WTC11 (cell line): ENCODE measurements at regions not wholly inside any gene's neighbourhood (a gene's known extent, or its start where the extent isn't known, plus 50 kb on each side); places are given as distances from the start of the nearest gene placed in this dataset.

Source experiments
- ATAC-seq: fragments of 200-7000 bp; cut with Tn5 transposase; 2 replicates; pipeline ENCODE4 v1.10.0; 2021; ENCODE audit warnings: mild to moderate bottlenecking, moderate library complexity
- CTCF ChIA-PET: fragments of 300-600 bp; sonication (Branson Sonifier 250); formaldehyde crosslinking; loops from one replicate; lab custom pipeline; 2021; ENCODE audit warnings: antibody characterized with exemption; lab: Charles Lee
- POLR2A ChIA-PET: fragments of 350-600 bp; sonication (Branson Sonifier 250); formaldehyde crosslinking; loops from one replicate; lab custom pipeline; 2021; ENCODE audit warnings: antibody characterized with exemption; lab: Charles Lee
- DNase-seq: peaks from one replicate; pipeline ENCODE4 v3.0.0; 2021; ENCODE audit warnings: low spot score
- H3K27ac Mint-ChIP-seq: 2 replicates; pipeline ENCODE4 v1.8.0; 2021; ENCODE audit warnings: mixed read lengths
- H3K27me3 Mint-ChIP-seq: 2 replicates; pipeline ENCODE4 v1.8.0; 2021; ENCODE audit warnings: low read depth, mild to moderate bottlenecking, moderate library complexity, mixed read lengths
- H3K36me3 Mint-ChIP-seq: 2 replicates; pipeline ENCODE4 v1.8.0; 2021; ENCODE audit warnings: mixed read lengths
- H3K4me1 Mint-ChIP-seq: 2 replicates; pipeline ENCODE4 v1.8.0; 2022; ENCODE audit warnings: mixed read lengths
- H3K4me3 Mint-ChIP-seq: 2 replicates; pipeline ENCODE4 v1.8.0; 2021; ENCODE audit warnings: mild to moderate bottlenecking, moderate library complexity, mixed read lengths
- H3K9me3 Mint-ChIP-seq: 2 replicates; pipeline ENCODE4 v1.8.0; 2021; ENCODE audit warnings: mixed read lengths
- CBFB ChIP-seq: sonication (generic); formaldehyde crosslinking; IDR thresholded peaks from 2 replicates; pipeline ENCODE4 v1.8.1; 2022; ENCODE audit warnings: mild to moderate bottlenecking, low read depth, missing genetic modification reagents
- ESRRA ChIP-seq: sonication (generic); formaldehyde crosslinking; IDR thresholded peaks from 2 replicates; pipeline ENCODE4 v1.8.1; 2022; ENCODE audit warnings: mild to moderate bottlenecking, missing genetic modification reagents, borderline replicate concordance
- GABPB1 ChIP-seq: sonication (generic); formaldehyde crosslinking; IDR thresholded peaks from 2 replicates; pipeline ENCODE4 v1.8.1; 2023; ENCODE audit warnings: mild to moderate bottlenecking, missing genetic modification reagents
- GTF2I ChIP-seq: fragments of 250-450 bp; sonication (Bioruptor Pico); conservative IDR thresholded peaks from 2 replicates; pipeline ENCODE4 v1.4.0; 2021; ENCODE audit warnings: mild to moderate bottlenecking
- HMGA2 ChIP-seq: fragments of 250-450 bp; sonication (Bioruptor Pico); IDR thresholded peaks from 2 replicates; pipeline ENCODE4 v1.4.0; 2021; ENCODE audit warnings: mild to moderate bottlenecking, moderate library complexity
- IRF2 ChIP-seq: sonication (generic); formaldehyde crosslinking; IDR thresholded peaks from 2 replicates; pipeline ENCODE4 v1.8.0; 2022; ENCODE audit warnings: low read depth, missing genetic modification reagents, borderline replicate concordance
- JUN ChIP-seq: sonication (generic); formaldehyde crosslinking; IDR thresholded peaks from 2 replicates; pipeline ENCODE4 v1.8.0; 2023; ENCODE audit warnings: mild to moderate bottlenecking, missing genetic modification reagents
- RELA ChIP-seq: sonication (generic); formaldehyde crosslinking; IDR thresholded peaks from 2 replicates; pipeline ENCODE4 v1.8.1; 2022; ENCODE audit warnings: missing genetic modification reagents, mild to moderate bottlenecking, borderline replicate concordance
- SMAD3 ChIP-seq: sonication (generic); formaldehyde crosslinking; IDR thresholded peaks from 2 replicates; pipeline ENCODE4 v1.8.0; 2022; ENCODE audit warnings: missing genetic modification reagents, mild to moderate bottlenecking, borderline replicate concordance
- ZNF232 ChIP-seq: sonication (generic); formaldehyde crosslinking; IDR thresholded peaks from 2 replicates; pipeline ENCODE4 v1.8.0; 2022; ENCODE audit warnings: mild to moderate bottlenecking, missing genetic modification reagents
- ZNF317 ChIP-seq: sonication (generic); formaldehyde crosslinking; IDR thresholded peaks from 2 replicates; pipeline ENCODE4 v1.8.1; 2023; ENCODE audit warnings: low read depth, mild to moderate bottlenecking, moderate library complexity, missing genetic modification reagents, borderline replicate concordance
- ZNF416 ChIP-seq: fragments of 250-450 bp; sonication (Bioruptor Pico); IDR thresholded peaks from 2 replicates; pipeline ENCODE4 v1.9.0; 2021; ENCODE audit warnings: mild to moderate bottlenecking, inconsistent platforms
- ZNF423 ChIP-seq: fragments of 250-450 bp; sonication (Bioruptor Pico); IDR thresholded peaks from 2 replicates; pipeline ENCODE4 v2.1.2; 2022; ENCODE audit warnings: mild to moderate bottlenecking, moderate library complexity
- TF ChIP-seq, protein P1 (sequence below): fragments of 250-450 bp; sonication (Bioruptor Pico); IDR thresholded peaks from 2 replicates; pipeline ENCODE4 v2.1.2; 2022; ENCODE audit warnings: mild to moderate bottlenecking, moderate library complexity
- TF ChIP-seq, protein P2 (sequence below): sonication (generic); formaldehyde crosslinking; IDR thresholded peaks from 2 replicates; pipeline ENCODE4 v1.8.1; 2022; ENCODE audit warnings: mild to moderate bottlenecking, moderate library complexity, missing genetic modification reagents
- TF ChIP-seq, protein P3 (sequence below): fragments of 200-600 bp; IDR thresholded peaks from 2 replicates; pipeline ENCODE4 v1.8.0; 2022; ENCODE audit warnings: antibody characterized with exemption
- TF ChIP-seq, protein P4 (sequence below): sonication (generic); formaldehyde crosslinking; IDR thresholded peaks from 2 replicates; pipeline ENCODE4 v1.8.1; 2023; ENCODE audit warnings: mild to moderate bottlenecking, missing genetic modification reagents, moderate library complexity
- TF ChIP-seq, protein P5 (sequence below): sonication (generic); formaldehyde crosslinking; IDR thresholded peaks from 2 replicates; pipeline ENCODE4 v1.8.1; 2023; ENCODE audit warnings: mild to moderate bottlenecking, missing genetic modification reagents, borderline replicate concordance
- TF ChIP-seq, protein P6 (sequence below): sonication (generic); formaldehyde crosslinking; IDR thresholded peaks from 2 replicates; pipeline ENCODE4 v1.8.0; 2022; ENCODE audit warnings: mild to moderate bottlenecking, missing genetic modification reagents
- TF ChIP-seq, protein P7 (sequence below): sonication (generic); formaldehyde crosslinking; IDR thresholded peaks from 2 replicates; pipeline ENCODE4 v1.8.0; 2022; ENCODE audit warnings: mild to moderate bottlenecking, missing genetic modification reagents
- TF ChIP-seq, protein P8 (sequence below): fragments of 250-450 bp; sonication (Bioruptor Pico); IDR thresholded peaks from 2 replicates; pipeline ENCODE4 v1.8.0; 2021; ENCODE audit warnings: mild to moderate bottlenecking

DNA sequence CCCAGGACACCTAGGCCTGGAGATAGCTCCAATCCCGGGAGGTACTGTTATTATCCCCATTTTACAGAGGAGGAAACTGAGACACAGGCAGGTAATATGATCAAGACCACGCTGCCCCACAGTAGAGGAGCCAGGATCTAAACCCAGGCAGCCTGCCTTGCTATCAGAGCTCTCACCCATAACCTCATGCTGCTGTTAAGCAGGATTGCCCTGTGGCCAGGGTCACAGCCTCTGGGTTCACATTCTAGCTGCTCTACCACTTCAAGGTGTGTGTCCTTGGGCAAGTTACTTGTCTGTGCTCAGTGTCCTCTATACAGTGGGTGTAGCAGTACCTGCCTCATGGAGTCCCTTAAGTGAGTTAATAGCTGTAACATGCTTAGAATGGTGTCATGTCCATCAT is 1015.3 kb downstream of the KCNJ18 start (continued):
- no peak for TF ChIP-seq ZNF317 (CRISPR knock-in tag)
- no peak for TF ChIP-seq HMGA2
- TF ChIP-seq, protein P1, sequence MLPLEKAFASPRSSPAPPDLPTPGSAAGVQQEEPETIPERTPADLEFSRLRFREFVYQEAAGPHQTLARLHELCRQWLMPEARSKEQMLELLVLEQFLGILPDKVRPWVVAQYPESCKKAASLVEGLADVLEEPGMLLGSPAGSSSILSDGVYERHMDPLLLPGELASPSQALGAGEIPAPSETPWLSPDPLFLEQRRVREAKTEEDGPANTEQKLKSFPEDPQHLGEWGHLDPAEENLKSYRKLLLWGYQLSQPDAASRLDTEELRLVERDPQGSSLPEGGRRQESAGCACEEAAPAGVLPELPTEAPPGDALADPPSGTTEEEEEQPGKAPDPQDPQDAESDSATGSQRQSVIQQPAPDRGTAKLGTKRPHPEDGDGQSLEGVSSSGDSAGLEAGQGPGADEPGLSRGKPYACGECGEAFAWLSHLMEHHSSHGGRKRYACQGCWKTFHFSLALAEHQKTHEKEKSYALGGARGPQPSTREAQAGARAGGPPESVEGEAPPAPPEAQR (CRISPR knock-in tag), result no peak
- TF ChIP-seq, protein P2, sequence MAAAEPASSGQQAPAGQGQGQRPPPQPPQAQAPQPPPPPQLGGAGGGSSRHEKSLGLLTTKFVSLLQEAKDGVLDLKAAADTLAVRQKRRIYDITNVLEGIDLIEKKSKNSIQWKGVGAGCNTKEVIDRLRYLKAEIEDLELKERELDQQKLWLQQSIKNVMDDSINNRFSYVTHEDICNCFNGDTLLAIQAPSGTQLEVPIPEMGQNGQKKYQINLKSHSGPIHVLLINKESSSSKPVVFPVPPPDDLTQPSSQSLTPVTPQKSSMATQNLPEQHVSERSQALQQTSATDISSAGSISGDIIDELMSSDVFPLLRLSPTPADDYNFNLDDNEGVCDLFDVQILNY (CRISPR knock-in tag), result no peak
- TF ChIP-seq GTF2I, result no peak
- no peak for TF ChIP-seq JUN (CRISPR knock-in tag)
- TF ChIP-seq, protein P3, sequence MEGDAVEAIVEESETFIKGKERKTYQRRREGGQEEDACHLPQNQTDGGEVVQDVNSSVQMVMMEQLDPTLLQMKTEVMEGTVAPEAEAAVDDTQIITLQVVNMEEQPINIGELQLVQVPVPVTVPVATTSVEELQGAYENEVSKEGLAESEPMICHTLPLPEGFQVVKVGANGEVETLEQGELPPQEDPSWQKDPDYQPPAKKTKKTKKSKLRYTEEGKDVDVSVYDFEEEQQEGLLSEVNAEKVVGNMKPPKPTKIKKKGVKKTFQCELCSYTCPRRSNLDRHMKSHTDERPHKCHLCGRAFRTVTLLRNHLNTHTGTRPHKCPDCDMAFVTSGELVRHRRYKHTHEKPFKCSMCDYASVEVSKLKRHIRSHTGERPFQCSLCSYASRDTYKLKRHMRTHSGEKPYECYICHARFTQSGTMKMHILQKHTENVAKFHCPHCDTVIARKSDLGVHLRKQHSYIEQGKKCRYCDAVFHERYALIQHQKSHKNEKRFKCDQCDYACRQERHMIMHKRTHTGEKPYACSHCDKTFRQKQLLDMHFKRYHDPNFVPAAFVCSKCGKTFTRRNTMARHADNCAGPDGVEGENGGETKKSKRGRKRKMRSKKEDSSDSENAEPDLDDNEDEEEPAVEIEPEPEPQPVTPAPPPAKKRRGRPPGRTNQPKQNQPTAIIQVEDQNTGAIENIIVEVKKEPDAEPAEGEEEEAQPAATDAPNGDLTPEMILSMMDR, result no peak
- no peak for TF ChIP-seq RELA (CRISPR knock-in tag)
- no peak for TF ChIP-seq GABPB1 (CRISPR knock-in tag)
- no peak for TF ChIP-seq ZNF232 (CRISPR knock-in tag)
- no peak for TF ChIP-seq ZNF416 (CRISPR knock-in tag)
- TF ChIP-seq IRF2 (CRISPR knock-in tag), result no peak

DNA sequence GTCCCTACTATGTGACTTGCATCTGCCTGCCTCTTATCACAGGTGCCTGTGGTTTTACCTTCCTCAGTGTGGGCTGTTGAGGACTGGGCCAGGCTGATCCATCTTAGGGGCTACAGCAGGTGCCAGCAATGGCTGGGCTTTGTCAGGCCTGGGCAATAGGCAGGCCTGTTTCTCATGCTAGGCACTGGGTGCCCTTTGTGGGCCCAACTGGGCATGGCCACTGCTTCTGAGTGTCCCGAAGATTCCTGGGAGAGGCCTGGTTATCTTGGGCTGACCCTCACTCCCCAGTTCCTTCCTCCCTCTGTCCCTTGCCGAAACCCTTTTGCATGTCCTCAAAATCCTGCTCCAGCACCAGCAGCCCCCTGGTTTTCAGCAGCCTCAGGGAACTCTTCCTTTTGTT is 1024.9 kb downstream of the KCNJ18 start:
- Mint-ChIP-seq H3K36me3 (peaks cover 75% of the 10 kb centered on the region), H3K4me3 (no peak overlapping the region), H3K27ac (no peak overlapping the region), H3K27me3 (peaks cover 25% of the 10 kb centered on the region), H3K4me1 (no peaks in the 10 kb centered on the region), H3K9me3 (peaks cover 78% of the 10 kb centered on the region)
- TF ChIP-seq RELA (CRISPR knock-in tag), result no peak
- TF ChIP-seq, protein P4, sequence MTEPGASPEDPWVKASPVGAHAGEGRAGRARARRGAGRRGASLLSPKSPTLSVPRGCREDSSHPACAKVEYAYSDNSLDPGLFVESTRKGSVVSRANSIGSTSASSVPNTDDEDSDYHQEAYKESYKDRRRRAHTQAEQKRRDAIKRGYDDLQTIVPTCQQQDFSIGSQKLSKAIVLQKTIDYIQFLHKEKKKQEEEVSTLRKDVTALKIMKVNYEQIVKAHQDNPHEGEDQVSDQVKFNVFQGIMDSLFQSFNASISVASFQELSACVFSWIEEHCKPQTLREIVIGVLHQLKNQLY (CRISPR knock-in tag), result no peak
- TF ChIP-seq, protein P5, sequence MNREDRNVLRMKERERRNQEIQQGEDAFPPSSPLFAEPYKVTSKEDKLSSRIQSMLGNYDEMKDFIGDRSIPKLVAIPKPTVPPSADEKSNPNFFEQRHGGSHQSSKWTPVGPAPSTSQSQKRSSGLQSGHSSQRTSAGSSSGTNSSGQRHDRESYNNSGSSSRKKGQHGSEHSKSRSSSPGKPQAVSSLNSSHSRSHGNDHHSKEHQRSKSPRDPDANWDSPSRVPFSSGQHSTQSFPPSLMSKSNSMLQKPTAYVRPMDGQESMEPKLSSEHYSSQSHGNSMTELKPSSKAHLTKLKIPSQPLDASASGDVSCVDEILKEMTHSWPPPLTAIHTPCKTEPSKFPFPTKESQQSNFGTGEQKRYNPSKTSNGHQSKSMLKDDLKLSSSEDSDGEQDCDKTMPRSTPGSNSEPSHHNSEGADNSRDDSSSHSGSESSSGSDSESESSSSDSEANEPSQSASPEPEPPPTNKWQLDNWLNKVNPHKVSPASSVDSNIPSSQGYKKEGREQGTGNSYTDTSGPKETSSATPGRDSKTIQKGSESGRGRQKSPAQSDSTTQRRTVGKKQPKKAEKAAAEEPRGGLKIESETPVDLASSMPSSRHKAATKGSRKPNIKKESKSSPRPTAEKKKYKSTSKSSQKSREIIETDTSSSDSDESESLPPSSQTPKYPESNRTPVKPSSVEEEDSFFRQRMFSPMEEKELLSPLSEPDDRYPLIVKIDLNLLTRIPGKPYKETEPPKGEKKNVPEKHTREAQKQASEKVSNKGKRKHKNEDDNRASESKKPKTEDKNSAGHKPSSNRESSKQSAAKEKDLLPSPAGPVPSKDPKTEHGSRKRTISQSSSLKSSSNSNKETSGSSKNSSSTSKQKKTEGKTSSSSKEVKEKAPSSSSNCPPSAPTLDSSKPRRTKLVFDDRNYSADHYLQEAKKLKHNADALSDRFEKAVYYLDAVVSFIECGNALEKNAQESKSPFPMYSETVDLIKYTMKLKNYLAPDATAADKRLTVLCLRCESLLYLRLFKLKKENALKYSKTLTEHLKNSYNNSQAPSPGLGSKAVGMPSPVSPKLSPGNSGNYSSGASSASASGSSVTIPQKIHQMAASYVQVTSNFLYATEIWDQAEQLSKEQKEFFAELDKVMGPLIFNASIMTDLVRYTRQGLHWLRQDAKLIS, result no peak
- no peak for TF ChIP-seq ZNF423 (CRISPR knock-in tag)
- TF ChIP-seq, protein P6, sequence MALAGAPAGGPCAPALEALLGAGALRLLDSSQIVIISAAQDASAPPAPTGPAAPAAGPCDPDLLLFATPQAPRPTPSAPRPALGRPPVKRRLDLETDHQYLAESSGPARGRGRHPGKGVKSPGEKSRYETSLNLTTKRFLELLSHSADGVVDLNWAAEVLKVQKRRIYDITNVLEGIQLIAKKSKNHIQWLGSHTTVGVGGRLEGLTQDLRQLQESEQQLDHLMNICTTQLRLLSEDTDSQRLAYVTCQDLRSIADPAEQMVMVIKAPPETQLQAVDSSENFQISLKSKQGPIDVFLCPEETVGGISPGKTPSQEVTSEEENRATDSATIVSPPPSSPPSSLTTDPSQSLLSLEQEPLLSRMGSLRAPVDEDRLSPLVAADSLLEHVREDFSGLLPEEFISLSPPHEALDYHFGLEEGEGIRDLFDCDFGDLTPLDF (CRISPR knock-in tag), result no peak
- no peak for TF ChIP-seq SMAD3 (CRISPR knock-in tag)
- no peak for TF ChIP-seq CBFB (CRISPR knock-in tag)
- no peak for TF ChIP-seq ESRRA
- TF ChIP-seq, protein P7, sequence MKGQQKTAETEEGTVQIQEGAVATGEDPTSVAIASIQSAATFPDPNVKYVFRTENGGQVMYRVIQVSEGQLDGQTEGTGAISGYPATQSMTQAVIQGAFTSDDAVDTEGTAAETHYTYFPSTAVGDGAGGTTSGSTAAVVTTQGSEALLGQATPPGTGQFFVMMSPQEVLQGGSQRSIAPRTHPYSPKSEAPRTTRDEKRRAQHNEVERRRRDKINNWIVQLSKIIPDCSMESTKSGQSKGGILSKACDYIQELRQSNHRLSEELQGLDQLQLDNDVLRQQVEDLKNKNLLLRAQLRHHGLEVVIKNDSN (CRISPR knock-in tag), result no peak
- TF ChIP-seq GABPB1 (CRISPR knock-in tag), result no peak
- TF ChIP-seq, protein P8, sequence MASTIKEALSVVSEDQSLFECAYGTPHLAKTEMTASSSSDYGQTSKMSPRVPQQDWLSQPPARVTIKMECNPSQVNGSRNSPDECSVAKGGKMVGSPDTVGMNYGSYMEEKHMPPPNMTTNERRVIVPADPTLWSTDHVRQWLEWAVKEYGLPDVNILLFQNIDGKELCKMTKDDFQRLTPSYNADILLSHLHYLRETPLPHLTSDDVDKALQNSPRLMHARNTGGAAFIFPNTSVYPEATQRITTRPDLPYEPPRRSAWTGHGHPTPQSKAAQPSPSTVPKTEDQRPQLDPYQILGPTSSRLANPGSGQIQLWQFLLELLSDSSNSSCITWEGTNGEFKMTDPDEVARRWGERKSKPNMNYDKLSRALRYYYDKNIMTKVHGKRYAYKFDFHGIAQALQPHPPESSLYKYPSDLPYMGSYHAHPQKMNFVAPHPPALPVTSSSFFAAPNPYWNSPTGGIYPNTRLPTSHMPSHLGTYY (CRISPR knock-in tag), result no peak
- TF ChIP-seq HMGA2, result no peak
- CTCF ChIA-PET, result no interaction called here
- no peak for DNase-seq
- POLR2A ChIA-PET, result no interaction called here
- no peak for ATAC-seq
